ENCODE measurements at regions not wholly inside any gene's neighbourhood (a gene's known extent, or its start where the extent isn't known, plus 50 kb on each side); places are given as distances from the start of the nearest gene placed in this dataset.

- FAIRE-seq = no peak
- RAD21 ChIA-PET (ENCODE audit: unreplicated experiment) = interaction anchor here (1.4 kb wide), 1 partner anchor 114 kb away, joined by 3 read pairs; no protein-coding TSS in a partner anchor
- no peaks in the 10 kb centered on the region for H3K36me3 ChIP-seq (ENCODE audit: control insufficient read depth in 2 of 2, insufficient read depth in 2 of 2, low read length in 1 of 2)
- no peaks in the 10 kb centered on the region for H4K20me1 ChIP-seq (ENCODE audit: control insufficient read depth, insufficient read depth)
- no TSS peak for BruUV-seq (replicated peaks)
- POLR2A ChIA-PET = interaction anchor here (0.5 kb wide), 1 partner anchor 43 kb away, joined by 3 read pairs; no protein-coding TSS in a partner anchor
- CTCF ChIA-PET = interaction anchor here (0.9 to 1.3 kb wide), 2 partner anchors 10 to 115 kb away, joined by 3 to 4 read pairs; no protein-coding TSS in a partner anchor
- H3K27me3 ChIP-seq (replicated peaks in 1 of 2; ENCODE audit: control insufficient read depth in 2 of 2, insufficient read depth in 2 of 2, low read length in 1 of 2) = no peaks in the 10 kb centered on the region
- no peaks in the 10 kb centered on the region for H3K4me1 ChIP-seq (ENCODE audit: control insufficient read depth, insufficient read depth, low read length)
- no peak overlapping the region for H2AFZ ChIP-seq (ENCODE audit: control insufficient read depth, low read depth, low read length)
- H3K9ac ChIP-seq (ENCODE audit: control insufficient read depth, insufficient read depth, low read length) = no peak overlapping the region
- in situ Hi-C loops (cut with MboI) = no loop called here
- no peak for DNase-seq (ENCODE audit: low read depth, low spot score)
- no peaks in the 10 kb centered on the region for H3K9me3 ChIP-seq (replicated peaks; ENCODE audit: control insufficient read depth, insufficient read depth, low read length)
- SMC1A ChIA-PET (ENCODE audit: uncharacterized antibody, unreplicated experiment) = no interaction called here
- intact Hi-C loops (cut with micrococcal nuclease; ENCODE audit: unreplicated experiment) = no loop called here
- H3K4me3 ChIP-seq = no peak overlapping the region
- no peak overlapping the region for H3K27ac ChIP-seq (ENCODE audit: control insufficient read depth, insufficient read depth)
- no peak for ATAC-seq
- H3K79me2 ChIP-seq (ENCODE audit: control insufficient read depth, insufficient read depth, low read length) = no peaks in the 10 kb centered on the region
- H3K4me2 ChIP-seq (ENCODE audit: control insufficient read depth, insufficient read depth) = no peak overlapping the region
- WGBS (ENCODE audit: insufficient coverage, insufficient replicate concordance, low lambda C conversion rate, missing lambda C conversion rate) = 2% methylated on average over 3 of the region's 3 CpGs
- TF ChIP-seq RAD51 (IDR thresholded peaks at IDR 0.05) (no peak), NBN (IDR thresholded peaks at IDR 0.05) (no peak), USF2 (IDR thresholded peaks at IDR 0.05; ENCODE audit: borderline replicate concordance, low read depth, low read length) (no peak), EED (IDR thresholded peaks at IDR 0.05; ENCODE audit: low read depth) (no peak), MEF2A (IDR thresholded peaks at IDR 0.05; ENCODE audit: insufficient read depth, low read depth, low read length) (no peak), SMC3 (IDR thresholded peaks at IDR 0.05; ENCODE audit: borderline replicate concordance, low read length) (no peak), ZBTB4 (CRISPR knock-in tag; IDR thresholded peaks at IDR 0.05) (no peak), BCL3 (IDR thresholded peaks at IDR 0.05; ENCODE audit: borderline replicate concordance, insufficient read depth, low read depth, low read length, poor library complexity, severe bottlenecking) (no peak), ZZZ3 (IDR thresholded peaks at IDR 0.05; ENCODE audit: control insufficient read depth, insufficient read length, low read depth) (no peak), ZBTB33 (IDR thresholded peaks at IDR 0.05) (no peak), SP1 (IDR thresholded peaks at IDR 0.05; ENCODE audit: low read depth, low read length) (no peak), CUX1 (IDR thresholded peaks at IDR 0.05; ENCODE audit: insufficient replicate concordance, low read depth, low read length) (no peak)
These were observed 391.3 kb downstream of the FLRT2 start for GRCh38 chr14:85921241-85921640.
